Tibial artery (tissue), 4 donors: ENCODE measurements at regions not wholly inside any gene's neighbourhood (a gene's known extent, or its start where the extent isn't known, plus 50 kb on each side); places are given as distances from the start of the nearest gene placed in this dataset.
A peak's percentile ranks its signal among the peaks of the same experiment; 100 is the strongest.

Source experiments
- DNase-seq, 2 donors: peaks; one replicate each; pipeline ENCODE4 v3.0.0-alpha.2; 2019
- H3K27ac ChIP-seq, 2 donors: fragments of 200-600 bp; sonication (generic) in 1 of 2; 1 replicate in 1 of 2; 2 replicates in 1 of 2; pipeline ENCODE4 v1.5.1; 2018 to 2019; ENCODE audit warnings: mild to moderate bottlenecking in 1 of 2
- H3K27me3 ChIP-seq, 2 donors: fragments of 200-600 bp; sonication (generic) in 1 of 2; one replicate each; pipeline versions ENCODE4 v1.5.1 to v1.6.0; 2016 to 2019
- H3K36me3 ChIP-seq, 3 donors: fragments of 200-600 bp; sonication (generic) in 2 of 3; one replicate each; pipeline ENCODE4 v1.5.1; 2016 to 2019; ENCODE audit warnings: mild to moderate bottlenecking in 2 of 3
- H3K4me1 ChIP-seq, 4 donors: fragments of 200-600 bp; sonication (generic) in 2 of 4; 1 replicate in 3 of 4; 2 replicates in 1 of 4; pipeline ENCODE4 v1.5.1; 2016 to 2019
- H3K4me3 ChIP-seq, 2 donors: fragments of 200-600 bp; sonication (generic) in 1 of 2; 1 replicate in 1 of 2; 2 replicates in 1 of 2; pipeline ENCODE4 v1.5.1; 2018 to 2019; ENCODE audit warnings: mild to moderate bottlenecking in 2 of 2
- H3K9me3 ChIP-seq, 3 donors: fragments of 200-600 bp; sonication (generic) in 1 of 3; one replicate each; pipeline ENCODE4 v1.5.1; 2016 to 2019
- intact Hi-C: fragments of 100-400 bp; cut with DNase I; formaldehyde crosslinking; loops from one replicate; pipeline ENCODE4 v1.15.0; 2023; ENCODE audit warnings: low total_unique reads
- TF ChIP-seq, protein P1 (sequence below), 2 experiments: fragments of 200-600 bp in 1 of 2; fragments of 450-650 bp in 1 of 2; IDR thresholded peaks; one replicate each; pipeline ENCODE4 v1.5.1; 2017 to 2019; ENCODE audit warnings: antibody characterized with exemption in 2 of 2, mild to moderate bottlenecking in 1 of 2, moderate library complexity in 1 of 2

DNA sequence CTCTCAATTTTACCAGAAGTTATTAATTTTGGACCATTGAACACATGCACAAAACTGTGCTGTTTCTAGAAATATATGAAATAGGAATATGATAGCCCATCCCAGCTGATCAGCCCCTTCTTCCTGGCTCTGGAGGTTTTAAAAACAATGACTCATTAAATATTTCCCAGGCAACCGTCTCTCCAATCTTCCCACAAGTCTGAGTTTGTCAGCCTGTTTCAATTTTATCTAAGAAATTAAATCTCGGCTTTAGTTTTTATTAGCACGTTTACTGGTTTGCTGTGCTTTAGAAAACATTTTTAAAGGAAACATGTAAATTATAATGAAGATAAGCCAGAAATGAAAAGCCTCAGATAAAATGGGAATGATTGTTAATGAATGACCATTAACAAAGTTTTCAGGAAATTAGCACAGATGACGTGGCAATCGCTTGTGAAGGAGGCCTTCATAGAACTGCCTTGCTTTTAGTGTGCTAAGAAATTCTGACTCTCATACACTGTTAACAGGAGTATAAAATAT, 89.3 kb upstream of the RAP1B start:
- TF ChIP-seq, protein P1, sequence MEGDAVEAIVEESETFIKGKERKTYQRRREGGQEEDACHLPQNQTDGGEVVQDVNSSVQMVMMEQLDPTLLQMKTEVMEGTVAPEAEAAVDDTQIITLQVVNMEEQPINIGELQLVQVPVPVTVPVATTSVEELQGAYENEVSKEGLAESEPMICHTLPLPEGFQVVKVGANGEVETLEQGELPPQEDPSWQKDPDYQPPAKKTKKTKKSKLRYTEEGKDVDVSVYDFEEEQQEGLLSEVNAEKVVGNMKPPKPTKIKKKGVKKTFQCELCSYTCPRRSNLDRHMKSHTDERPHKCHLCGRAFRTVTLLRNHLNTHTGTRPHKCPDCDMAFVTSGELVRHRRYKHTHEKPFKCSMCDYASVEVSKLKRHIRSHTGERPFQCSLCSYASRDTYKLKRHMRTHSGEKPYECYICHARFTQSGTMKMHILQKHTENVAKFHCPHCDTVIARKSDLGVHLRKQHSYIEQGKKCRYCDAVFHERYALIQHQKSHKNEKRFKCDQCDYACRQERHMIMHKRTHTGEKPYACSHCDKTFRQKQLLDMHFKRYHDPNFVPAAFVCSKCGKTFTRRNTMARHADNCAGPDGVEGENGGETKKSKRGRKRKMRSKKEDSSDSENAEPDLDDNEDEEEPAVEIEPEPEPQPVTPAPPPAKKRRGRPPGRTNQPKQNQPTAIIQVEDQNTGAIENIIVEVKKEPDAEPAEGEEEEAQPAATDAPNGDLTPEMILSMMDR (IDR thresholded peaks at IDR 0.05), result no peak
- no peaks in the 10 kb centered on the region for H3K36me3 ChIP-seq
- peak overlapping the region in 1 of 2 donors; percentile 3 for H3K4me3 ChIP-seq
- H3K27me3 ChIP-seq, result no peaks in the 10 kb centered on the region
- no peaks in the 10 kb centered on the region for H3K9me3 ChIP-seq
- DNase-seq, result no peak
- H3K4me1 ChIP-seq, result peaks cover 0 to 26% (median 11%) of the 10 kb centered on the region in 4 donors
- intact Hi-C loops, result no loop called here
- peak overlapping the region; percentile 51 to 62 for H3K27ac ChIP-seq

DNA sequence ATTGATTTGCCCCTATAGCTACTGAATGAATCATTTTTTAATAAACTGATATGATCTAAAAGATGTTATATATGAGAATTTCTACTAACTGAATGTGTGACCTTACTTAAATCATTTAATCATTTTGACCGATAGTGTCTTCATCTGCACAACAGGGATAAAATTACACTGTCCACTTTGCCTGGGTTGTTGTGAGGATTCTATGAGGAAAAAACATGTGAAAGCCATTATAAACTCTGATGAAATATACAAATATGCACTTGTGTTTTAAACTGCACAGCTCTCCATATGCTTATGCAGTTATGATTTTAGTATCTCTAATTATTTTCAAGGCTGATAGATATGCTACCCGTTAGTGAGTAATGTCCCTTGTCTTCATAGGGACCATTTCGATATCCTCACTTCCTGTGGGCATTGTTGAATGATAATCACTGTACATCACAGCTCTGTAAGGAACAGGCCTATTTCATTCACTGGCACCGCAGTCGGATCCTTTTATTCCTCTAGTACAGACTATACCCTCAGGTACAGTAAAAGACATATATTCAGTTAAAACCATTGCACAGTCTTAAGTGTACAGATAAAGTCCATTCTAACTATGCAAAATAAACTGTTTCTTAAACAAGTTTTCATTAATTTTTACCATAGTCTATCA, 88.7 kb upstream of the RAP1B start:
- H3K9me3 ChIP-seq, result no peaks in the 10 kb centered on the region
- DNase-seq, result no peak
- intact Hi-C loops, result no loop called here
- no peak overlapping the region for H3K4me3 ChIP-seq
- TF ChIP-seq, protein P1 (IDR thresholded peaks at IDR 0.05), result no peak
- H3K27me3 ChIP-seq, result no peaks in the 10 kb centered on the region
- peak overlapping the region; percentile 51 to 62 for H3K27ac ChIP-seq
- peaks cover 0 to 26% (median 11%) of the 10 kb centered on the region in 4 donors for H3K4me1 ChIP-seq
- no peaks in the 10 kb centered on the region for H3K36me3 ChIP-seq

DNA sequence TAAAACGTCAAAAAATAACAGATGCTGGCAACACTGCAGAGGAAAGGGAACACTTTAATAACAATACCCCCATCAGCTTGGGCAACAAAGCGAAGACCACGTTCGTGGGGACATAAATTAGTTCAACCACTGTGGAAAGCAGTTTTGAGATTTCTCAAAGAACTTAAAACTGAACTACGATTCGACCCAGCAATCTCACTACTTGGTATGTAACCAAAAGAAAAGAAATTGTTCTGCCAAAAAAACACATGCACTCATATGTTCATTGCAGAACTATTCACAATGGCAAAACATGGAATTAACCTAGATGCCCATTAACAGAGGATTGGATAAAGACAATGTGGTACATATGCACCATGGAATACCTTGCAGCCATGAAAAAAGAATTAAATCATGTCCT, 81.2 kb upstream of the RAP1B start:
- H3K4me3 ChIP-seq, result no peak overlapping the region
- DNase-seq, result no peak
- no peaks in the 10 kb centered on the region for H3K9me3 ChIP-seq
- no peaks in the 10 kb centered on the region for H3K27me3 ChIP-seq
- TF ChIP-seq, protein P1 (IDR thresholded peaks at IDR 0.05), result no peak
- H3K27ac ChIP-seq, result peak overlapping the region; percentile 44 to 73
- peaks cover 0 to 52% (median 26%) of the 10 kb centered on the region in 4 donors for H3K4me1 ChIP-seq
- no peaks in the 10 kb centered on the region for H3K36me3 ChIP-seq
- intact Hi-C loops, result no loop called here

DNA sequence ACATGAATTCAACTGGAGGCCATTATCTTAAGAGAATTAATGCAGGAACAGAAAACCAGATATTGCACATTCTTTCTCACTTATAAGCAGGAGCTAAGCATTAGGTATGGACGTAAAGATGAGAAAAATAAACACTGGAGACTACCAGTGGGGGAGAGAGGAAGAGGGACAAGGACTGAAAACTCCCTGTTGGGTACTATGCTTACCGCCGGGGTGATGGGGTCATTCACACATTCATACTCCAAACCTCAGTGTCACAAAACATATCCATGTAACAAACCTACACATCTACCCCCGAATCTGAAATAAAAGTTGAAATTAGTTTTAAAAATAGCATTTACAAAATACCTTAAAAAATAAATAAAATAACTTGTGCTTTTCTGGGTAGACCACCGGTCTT, 80.8 kb upstream of the RAP1B start:
- no peak for DNase-seq
- no peak overlapping the region for H3K4me3 ChIP-seq
- H3K9me3 ChIP-seq, result no peaks in the 10 kb centered on the region
- intact Hi-C loops, result loop anchor here (5.0 kb wide), 1 partner anchor 33 kb away; no protein-coding TSS in a partner anchor
- H3K36me3 ChIP-seq, result no peaks in the 10 kb centered on the region
- TF ChIP-seq, protein P1 (IDR thresholded peaks at IDR 0.05), result no peak
- H3K4me1 ChIP-seq, result peaks cover 0 to 52% (median 26%) of the 10 kb centered on the region in 4 donors
- H3K27ac ChIP-seq, result peak overlapping the region; percentile 73 to 74
- H3K27me3 ChIP-seq, result no peaks in the 10 kb centered on the region

DNA sequence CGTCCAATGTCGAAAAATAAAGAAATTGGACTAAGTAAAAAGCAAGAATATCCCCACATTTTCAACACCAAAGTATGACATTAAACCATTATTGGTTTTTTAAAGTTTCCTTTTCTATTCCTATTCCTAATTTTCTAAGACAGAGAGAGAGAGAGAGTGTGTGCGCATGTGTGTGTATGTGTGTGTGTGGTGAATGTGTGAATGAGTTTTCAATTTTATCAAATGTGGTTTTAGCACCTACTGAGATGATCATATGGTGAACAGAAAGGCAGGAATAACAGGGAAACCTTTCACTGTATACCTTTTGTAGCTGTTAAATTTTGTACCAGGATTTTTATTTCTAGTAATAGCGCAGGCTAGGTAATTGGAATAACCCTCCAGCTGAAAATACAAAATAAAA, 80.4 kb upstream of the RAP1B start:
- Histone ChIP-seq H3K4me3 (no peak overlapping the region), H3K4me1 (peaks cover 0 to 52% (median 26%) of the 10 kb centered on the region in 4 donors), H3K27ac (peak overlapping the region; percentile 73 to 74), H3K9me3 (no peaks in the 10 kb centered on the region), H3K27me3 (no peaks in the 10 kb centered on the region), H3K36me3 (no peaks in the 10 kb centered on the region)
- no peak for DNase-seq
- TF ChIP-seq, protein P1 (IDR thresholded peaks at IDR 0.05), result no peak
- intact Hi-C loops, result loop anchor here (5.0 kb wide), 1 partner anchor 33 kb away; no protein-coding TSS in a partner anchor
